ENCODE measurements at regions not wholly inside any gene's neighbourhood (a gene's known extent, or its start where the extent isn't known, plus 50 kb on each side); places are given as distances from the start of the nearest gene placed in this dataset.

GRCh38 chr9:22308177-22308576 is 138.4 kb upstream of the DMRTA1 start:
- Mint-ChIP-seq H3K36me3 (ENCODE audit: unreplicated experiment) (peaks cover 10% of the 10 kb centered on the region), H3K4me3 (ENCODE audit: unreplicated experiment) (no peak overlapping the region), H3K9me3 (ENCODE audit: unreplicated experiment) (no peaks in the 10 kb centered on the region), H3K27me3 (ENCODE audit: unreplicated experiment) (peaks cover 2% of the 10 kb centered on the region), H3K4me1 (ENCODE audit: low read depth, unreplicated experiment) (peaks cover 8% of the 10 kb centered on the region), H3K27ac (ENCODE audit: unreplicated experiment) (no peak overlapping the region)
- peak; percentile 21 for TF ChIP-seq CTCF (IDR thresholded peaks at IDR 0.05; ENCODE audit: partially characterized antibody, unreplicated experiment)
- DNase-seq: no peak

- peaks cover 15% of the 10 kb centered on the region for H3K36me3 Mint-ChIP-seq (ENCODE audit: unreplicated experiment)
- TF ChIP-seq CTCF (IDR thresholded peaks at IDR 0.05; ENCODE audit: partially characterized antibody, unreplicated experiment): no peak
- no peak overlapping the region for H3K27ac Mint-ChIP-seq (ENCODE audit: unreplicated experiment)
- no peak for DNase-seq
- H3K4me3 Mint-ChIP-seq (ENCODE audit: unreplicated experiment): no peak overlapping the region
- peaks cover 1% of the 10 kb centered on the region for H3K4me1 Mint-ChIP-seq (ENCODE audit: low read depth, unreplicated experiment)
- H3K27me3 Mint-ChIP-seq (ENCODE audit: unreplicated experiment): peaks cover 6% of the 10 kb centered on the region
- H3K9me3 Mint-ChIP-seq (ENCODE audit: unreplicated experiment): peaks cover 6% of the 10 kb centered on the region
Measured at GRCh38 chr9:22316645-22317044, 130.0 kb upstream of the DMRTA1 start.

GRCh38 chr9:22331533-22331932 is 115.1 kb upstream of the DMRTA1 start:
- Mint-ChIP-seq H3K36me3 (ENCODE audit: unreplicated experiment) (no peaks in the 10 kb centered on the region), H3K9me3 (ENCODE audit: unreplicated experiment) (no peaks in the 10 kb centered on the region), H3K4me3 (ENCODE audit: unreplicated experiment) (no peak overlapping the region), H3K27ac (ENCODE audit: unreplicated experiment) (no peak overlapping the region), H3K4me1 (ENCODE audit: low read depth, unreplicated experiment) (peaks cover 9% of the 10 kb centered on the region), H3K27me3 (ENCODE audit: unreplicated experiment) (no peaks in the 10 kb centered on the region)
- no peak for DNase-seq
- no peak for TF ChIP-seq CTCF (IDR thresholded peaks at IDR 0.05; ENCODE audit: partially characterized antibody, unreplicated experiment)

- Mint-ChIP-seq H3K9me3 (ENCODE audit: unreplicated experiment) (no peaks in the 10 kb centered on the region), H3K36me3 (ENCODE audit: unreplicated experiment) (no peaks in the 10 kb centered on the region), H3K27ac (ENCODE audit: unreplicated experiment) (peak overlapping the region; percentile 17), H3K4me3 (ENCODE audit: unreplicated experiment) (no peak overlapping the region), H3K4me1 (ENCODE audit: low read depth, unreplicated experiment) (peaks cover 9% of the 10 kb centered on the region), H3K27me3 (ENCODE audit: unreplicated experiment) (no peaks in the 10 kb centered on the region)
- DNase-seq: no peak
- TF ChIP-seq CTCF (IDR thresholded peaks at IDR 0.05; ENCODE audit: partially characterized antibody, unreplicated experiment): no peak
Measured at GRCh38 chr9:22332202-22332601, 114.4 kb upstream of the DMRTA1 start.

GRCh38 chr9:22337261-22337660 is 109.4 kb upstream of the DMRTA1 start:
- Mint-ChIP-seq H3K27me3 (ENCODE audit: unreplicated experiment) (no peaks in the 10 kb centered on the region), H3K9me3 (ENCODE audit: unreplicated experiment) (no peaks in the 10 kb centered on the region), H3K27ac (ENCODE audit: unreplicated experiment) (no peak overlapping the region), H3K4me3 (ENCODE audit: unreplicated experiment) (no peak overlapping the region), H3K36me3 (ENCODE audit: unreplicated experiment) (no peaks in the 10 kb centered on the region), H3K4me1 (ENCODE audit: low read depth, unreplicated experiment) (peaks cover 1% of the 10 kb centered on the region)
- no peak for DNase-seq
- TF ChIP-seq CTCF (IDR thresholded peaks at IDR 0.05; ENCODE audit: partially characterized antibody, unreplicated experiment): no peak
